ENCODE measurements at regions not wholly inside any gene's neighbourhood (a gene's known extent, or its start where the extent isn't known, plus 50 kb on each side); places are given as distances from the start of the nearest gene placed in this dataset.

DNA sequence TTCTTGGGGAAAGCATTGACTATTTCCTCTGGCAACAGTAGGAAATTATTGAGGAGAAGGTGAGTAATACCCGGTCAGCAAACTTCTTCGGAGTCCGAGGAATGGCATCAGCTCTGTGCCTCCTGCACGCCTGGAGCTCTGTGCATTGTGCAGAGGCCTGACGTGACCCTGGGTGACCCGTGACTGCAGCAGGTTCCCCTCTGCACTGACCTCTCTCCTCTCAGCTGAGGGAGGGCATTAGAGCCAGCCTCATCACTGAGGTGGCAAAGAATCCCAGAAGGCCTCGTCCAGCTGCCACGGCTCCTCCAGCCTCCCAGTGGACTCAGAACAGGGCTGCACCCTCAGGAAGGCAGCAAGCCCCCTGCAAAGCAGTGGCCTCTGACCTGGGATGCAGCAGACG is 502.9 kb downstream of the CD83 start:
- H3K36me3 ChIP-seq (replicated peaks in 1 of 2; ENCODE audit: control insufficient read depth in 1 of 2, insufficient read depth in 2 of 2, low read length in 1 of 2): no peaks in the 10 kb centered on the region
- H4K20me1 ChIP-seq (ENCODE audit: insufficient read depth): no peaks in the 10 kb centered on the region
- no peaks in the 10 kb centered on the region for H3K9me3 ChIP-seq
- no peak overlapping the region for H3K4me2 ChIP-seq
- no peaks in the 10 kb centered on the region for H3K79me2 ChIP-seq (ENCODE audit: insufficient read depth)
- peaks cover 0 to 8% of the 10 kb centered on the region in 2 experiments; a peak in 1 of 4 replicates for H3K4me1 ChIP-seq (ENCODE audit: control insufficient read depth in 1 of 2, insufficient read depth in 2 of 2, low read depth in 1 of 2, low read length in 1 of 2)
- 43% methylated on average over 8 of the region's 9 CpGs for WGBS (ENCODE audit: low lambda C conversion rate)
- no peak overlapping the region for H3K4me3 ChIP-seq (ENCODE audit: low read depth in 2 of 2, low read length in 1 of 2)
- H3K27me3 ChIP-seq (ENCODE audit: insufficient read depth): no peaks in the 10 kb centered on the region
- POLR2A ChIA-PET: no interaction called here
- no peak overlapping the region for H2AFZ ChIP-seq (ENCODE audit: low read depth)
- TF ChIP-seq SMC3 (IDR thresholded peaks at IDR 0.05; ENCODE audit: low read depth, low read length): no peak
- TF ChIP-seq, protein P1, sequence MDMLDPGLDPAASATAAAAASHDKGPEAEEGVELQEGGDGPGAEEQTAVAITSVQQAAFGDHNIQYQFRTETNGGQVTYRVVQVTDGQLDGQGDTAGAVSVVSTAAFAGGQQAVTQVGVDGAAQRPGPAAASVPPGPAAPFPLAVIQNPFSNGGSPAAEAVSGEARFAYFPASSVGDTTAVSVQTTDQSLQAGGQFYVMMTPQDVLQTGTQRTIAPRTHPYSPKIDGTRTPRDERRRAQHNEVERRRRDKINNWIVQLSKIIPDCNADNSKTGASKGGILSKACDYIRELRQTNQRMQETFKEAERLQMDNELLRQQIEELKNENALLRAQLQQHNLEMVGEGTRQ (IDR thresholded peaks at IDR 0.05; ENCODE audit: borderline replicate concordance, low read depth, low read length): no peak
- no peak for TF ChIP-seq RAD21 (IDR thresholded peaks at IDR 0.05; ENCODE audit: low read length)
- TF ChIP-seq TAF1 (IDR thresholded peaks at IDR 0.05; ENCODE audit: borderline replicate concordance, low read depth, low read length): no peak
- TF ChIP-seq, protein P2, sequence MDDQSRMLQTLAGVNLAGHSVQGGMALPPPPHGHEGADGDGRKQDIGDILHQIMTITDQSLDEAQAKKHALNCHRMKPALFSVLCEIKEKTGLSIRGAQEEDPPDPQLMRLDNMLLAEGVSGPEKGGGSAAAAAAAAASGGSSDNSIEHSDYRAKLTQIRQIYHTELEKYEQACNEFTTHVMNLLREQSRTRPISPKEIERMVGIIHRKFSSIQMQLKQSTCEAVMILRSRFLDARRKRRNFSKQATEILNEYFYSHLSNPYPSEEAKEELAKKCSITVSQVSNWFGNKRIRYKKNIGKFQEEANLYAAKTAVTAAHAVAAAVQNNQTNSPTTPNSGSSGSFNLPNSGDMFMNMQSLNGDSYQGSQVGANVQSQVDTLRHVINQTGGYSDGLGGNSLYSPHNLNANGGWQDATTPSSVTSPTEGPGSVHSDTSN (IDR thresholded peaks at IDR 0.05): no peak
- TF ChIP-seq GABPA (IDR thresholded peaks at IDR 0.05; ENCODE audit: low read depth): no peak
- no peak for TF ChIP-seq ELF1 (IDR thresholded peaks at IDR 0.05)
- no peak for TF ChIP-seq TEAD4 (IDR thresholded peaks at IDR 0.05; ENCODE audit: borderline replicate concordance, insufficient read depth)
- no peak for TF ChIP-seq RFX5 (IDR thresholded peaks at IDR 0.05; ENCODE audit: low read length)
- TF ChIP-seq, protein P3, sequence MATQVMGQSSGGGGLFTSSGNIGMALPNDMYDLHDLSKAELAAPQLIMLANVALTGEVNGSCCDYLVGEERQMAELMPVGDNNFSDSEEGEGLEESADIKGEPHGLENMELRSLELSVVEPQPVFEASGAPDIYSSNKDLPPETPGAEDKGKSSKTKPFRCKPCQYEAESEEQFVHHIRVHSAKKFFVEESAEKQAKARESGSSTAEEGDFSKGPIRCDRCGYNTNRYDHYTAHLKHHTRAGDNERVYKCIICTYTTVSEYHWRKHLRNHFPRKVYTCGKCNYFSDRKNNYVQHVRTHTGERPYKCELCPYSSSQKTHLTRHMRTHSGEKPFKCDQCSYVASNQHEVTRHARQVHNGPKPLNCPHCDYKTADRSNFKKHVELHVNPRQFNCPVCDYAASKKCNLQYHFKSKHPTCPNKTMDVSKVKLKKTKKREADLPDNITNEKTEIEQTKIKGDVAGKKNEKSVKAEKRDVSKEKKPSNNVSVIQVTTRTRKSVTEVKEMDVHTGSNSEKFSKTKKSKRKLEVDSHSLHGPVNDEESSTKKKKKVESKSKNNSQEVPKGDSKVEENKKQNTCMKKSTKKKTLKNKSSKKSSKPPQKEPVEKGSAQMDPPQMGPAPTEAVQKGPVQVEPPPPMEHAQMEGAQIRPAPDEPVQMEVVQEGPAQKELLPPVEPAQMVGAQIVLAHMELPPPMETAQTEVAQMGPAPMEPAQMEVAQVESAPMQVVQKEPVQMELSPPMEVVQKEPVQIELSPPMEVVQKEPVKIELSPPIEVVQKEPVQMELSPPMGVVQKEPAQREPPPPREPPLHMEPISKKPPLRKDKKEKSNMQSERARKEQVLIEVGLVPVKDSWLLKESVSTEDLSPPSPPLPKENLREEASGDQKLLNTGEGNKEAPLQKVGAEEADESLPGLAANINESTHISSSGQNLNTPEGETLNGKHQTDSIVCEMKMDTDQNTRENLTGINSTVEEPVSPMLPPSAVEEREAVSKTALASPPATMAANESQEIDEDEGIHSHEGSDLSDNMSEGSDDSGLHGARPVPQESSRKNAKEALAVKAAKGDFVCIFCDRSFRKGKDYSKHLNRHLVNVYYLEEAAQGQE (IDR thresholded peaks at IDR 0.05; ENCODE audit: low read depth, low read length): no peak
- TF ChIP-seq RCOR1 (IDR thresholded peaks at IDR 0.05; ENCODE audit: low read length): no peak
- TF ChIP-seq MXI1 (IDR thresholded peaks at IDR 0.05; ENCODE audit: low read depth, low read length): no peak
- no peak for TF ChIP-seq RXRA (IDR thresholded peaks at IDR 0.05; ENCODE audit: borderline replicate concordance, low read depth)
- CTCF ChIA-PET: interaction anchor here (0.9 to 1.2 kb wide), 2 partner anchors 21 to 409 kb away, joined by 3 to 4 read pairs; no protein-coding TSS in a partner anchor
- no peaks in the 10 kb centered on the region for H3K9me2 ChIP-seq
- no peak overlapping the region for H3K27ac ChIP-seq (ENCODE audit: low read depth in 2 of 2, low read length in 1 of 2)
- no peaks in the 10 kb centered on the region for H3F3A ChIP-seq (replicated peaks; ENCODE audit: insufficient read depth)
- DNase-seq: no peak
- no peak overlapping the region for H3K9ac ChIP-seq

All from SK-N-SH (cell line).